ENCODE measurements at regions not wholly inside any gene's neighbourhood (a gene's known extent, or its start where the extent isn't known, plus 50 kb on each side); places are given as distances from the start of the nearest gene placed in this dataset.

DNA sequence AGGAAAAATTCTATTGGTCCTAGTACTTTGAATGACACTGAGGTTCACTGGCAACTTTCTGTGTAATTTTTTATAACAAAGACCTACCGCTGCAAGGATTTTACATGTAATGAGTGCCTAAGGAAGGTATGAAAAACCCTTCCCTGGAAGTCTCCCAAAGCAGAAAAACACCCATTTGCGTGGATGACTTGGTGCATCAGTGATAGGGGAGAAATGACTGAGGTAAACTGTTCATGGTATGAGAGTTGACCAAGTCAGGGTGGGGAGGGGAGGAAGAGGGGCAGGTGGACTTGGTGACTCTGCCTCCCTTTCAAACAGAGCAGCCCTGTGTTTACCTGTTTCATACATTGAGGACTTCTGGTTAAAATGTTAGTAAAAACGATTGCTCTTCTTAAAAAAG lies 78.8 kb upstream of the IPO9 start:
- no peak for TF ChIP-seq EZH2 (IDR thresholded peaks at IDR 0.05; ENCODE audit: borderline replicate concordance, control insufficient read depth, low read depth, low read length)
- TF ChIP-seq BCL11A (IDR thresholded peaks at IDR 0.05; ENCODE audit: low read depth, low read length) = no peak

Measured in GM12878 (cell line).